H1 (cell line): ENCODE measurements at regions not wholly inside any gene's neighbourhood (a gene's known extent, or its start where the extent isn't known, plus 50 kb on each side); places are given as distances from the start of the nearest gene placed in this dataset.
A peak's percentile ranks its signal among the peaks of the same experiment; 100 is the strongest.

ENCODE experiments used
- CTCF ChIA-PET: fragments of 300-600 bp; sonication (Branson Sonifier 250); formaldehyde crosslinking; loops from one replicate; lab custom pipeline; 2021; ENCODE audit not compliant: partially characterized antibody; lab: Charles Lee
- POLR2A ChIA-PET: fragments of 300-600 bp; sonication (Branson Sonifier 250); formaldehyde crosslinking; loops from one replicate; lab custom pipeline; 2021; ENCODE audit warnings: inconsistent platforms; ENCODE audit not compliant: partially characterized antibody; lab: Charles Lee
- DNase-seq, 2 experiments: peaks; one replicate each; pipeline versions ENCODE4 v3.0.0 to v3.0.0-alpha.2; 2010 to 2022; ENCODE audit warnings: low spot score in 2 of 2, low read depth in 1 of 2, mixed read lengths in 1 of 2
- FAIRE-seq: peaks from 2 replicates; lab custom pipeline; 2011; peaks lifted over from hg19 to GRCh38; lab: Jason Lieb, UNC
- H2AFZ ChIP-seq: 2 replicates; pipeline ENCODE4 v1.8.1; 2012; ENCODE audit warnings: low read length, inconsistent platforms
- H2AK5ac ChIP-seq: 2 replicates; pipeline ENCODE4 v1.6.1; 2013; ENCODE audit warnings: low read depth, low read length
- H2BK120ac ChIP-seq: replicated peaks from 2 replicates; pipeline ENCODE3; 2013; ENCODE audit warnings: low read depth, low read length, inconsistent platforms
- H2BK12ac ChIP-seq: 2 replicates; pipeline ENCODE4 v1.6.1; 2013; ENCODE audit warnings: low read depth, low read length
- H2BK15ac ChIP-seq: 2 replicates; pipeline ENCODE4 v1.6.1; 2013; ENCODE audit warnings: low read length
- H2BK20ac ChIP-seq: 2 replicates; pipeline ENCODE4 v1.6.1; 2013; ENCODE audit warnings: low read length
- H2BK5ac ChIP-seq: 2 replicates; pipeline ENCODE4 v1.6.1; 2013; ENCODE audit warnings: low read depth, low read length
- H3K14ac ChIP-seq: 2 replicates; pipeline ENCODE4 v1.6.1; 2013; ENCODE audit warnings: inconsistent platforms; ENCODE audit not compliant: insufficient read length
- H3K18ac ChIP-seq: 2 replicates; pipeline ENCODE4 v1.6.1; 2013; ENCODE audit warnings: low read length; ENCODE audit errors: extremely low read depth
- H3K23ac ChIP-seq: 2 replicates; pipeline ENCODE4 v1.6.1; 2013; ENCODE audit warnings: inconsistent platforms; ENCODE audit not compliant: insufficient read length
- H3K23me2 ChIP-seq: 2 replicates; pipeline ENCODE4 v1.6.1; 2013; ENCODE audit warnings: low read depth, low read length
- H3K27ac ChIP-seq: 2 replicates; pipeline ENCODE4 v1.6.1; 2011; ENCODE audit warnings: low read depth, low read length, inconsistent platforms
- H3K27me3 ChIP-seq, 4 experiments: replicated peaks in 1 of 4; 1 replicate in 1 of 4; 2 replicates in 3 of 4; pipeline versions ENCODE4 v1.6.1 to v1.8.1; 2011 to 2013; ENCODE audit warnings: low read length in 3 of 4, mild to moderate bottlenecking in 3 of 4, inconsistent platforms in 2 of 4, mixed read lengths in 2 of 4, moderate library complexity in 1 of 4; ENCODE audit not compliant: control insufficient read depth in 3 of 4, insufficient read depth in 3 of 4; ENCODE audit errors: extremely low read depth in 1 of 4
- H3K36me3 ChIP-seq, 4 experiments: 2 replicates each; pipeline versions ENCODE4 v1.6.1 to v1.8.1; 2011 to 2013; ENCODE audit warnings: mild to moderate bottlenecking in 4 of 4, low read length in 3 of 4, moderate library complexity in 2 of 4, control low read depth in 1 of 4, inconsistent platforms in 1 of 4; ENCODE audit not compliant: insufficient read depth in 4 of 4, control insufficient read depth in 2 of 4
- H3K4ac ChIP-seq: replicated peaks from 2 replicates; pipeline ENCODE3; 2013; ENCODE audit warnings: low read length, low read depth, mixed read lengths, inconsistent platforms; ENCODE audit not compliant: insufficient read length
- H3K4me1 ChIP-seq, 4 experiments: replicated peaks in 1 of 4; 1 replicate in 1 of 4; 2 replicates in 3 of 4; pipeline versions ENCODE4 v1.6.1 to v1.8.1; 2011 to 2013; ENCODE audit warnings: low read length in 3 of 4, inconsistent platforms in 2 of 4, mixed read lengths in 1 of 4; ENCODE audit not compliant: insufficient read depth in 4 of 4, control insufficient read depth in 3 of 4
- H3K4me2 ChIP-seq, 2 experiments: 2 replicates each; pipeline versions ENCODE4 v1.6.1 to v1.8.1; 2011 to 2013; ENCODE audit warnings: low read depth in 2 of 2, low read length in 2 of 2, control low read depth in 1 of 2, inconsistent platforms in 1 of 2, mild to moderate bottlenecking in 1 of 2; ENCODE audit not compliant: insufficient read depth in 1 of 2
- H3K4me3 ChIP-seq, 4 experiments: fragments of 200-600, 300-600 bp in 1 of 4; sonication (generic), shearing (Covaris generic), sonication (Bioruptor Twin) in 1 of 4; 2 replicates each; pipeline versions ENCODE4 v1.5.1 to v1.8.1; 2011 to 2016; ENCODE audit warnings: low read length in 4 of 4, low read depth in 3 of 4, control low read depth in 2 of 4, inconsistent platforms in 2 of 4, mild to moderate bottlenecking in 2 of 4, mixed read lengths in 1 of 4, moderate library complexity in 1 of 4; ENCODE audit not compliant: insufficient read depth in 2 of 4; ENCODE audit errors: extremely low read depth in 1 of 4
- H3K56ac ChIP-seq: replicated peaks from 2 replicates; pipeline ENCODE3; 2013; ENCODE audit warnings: low read depth, mild to moderate bottlenecking, mixed read lengths, low read length, inconsistent platforms; ENCODE audit not compliant: insufficient read length
- H3K79me1 ChIP-seq: 2 replicates; pipeline ENCODE4 v1.6.1; 2013; ENCODE audit warnings: low read depth, low read length, control low read depth
- H3K79me2 ChIP-seq, 2 experiments: 2 replicates each; pipeline versions ENCODE4 v1.6.1 to v1.8.1; 2012 to 2013; ENCODE audit warnings: low read length in 2 of 2, mild to moderate bottlenecking in 2 of 2, inconsistent platforms in 1 of 2; ENCODE audit not compliant: insufficient read depth in 2 of 2, control insufficient read depth in 1 of 2
- H3K9ac ChIP-seq, 4 experiments: replicated peaks in 1 of 4; 1 replicate in 1 of 4; 2 replicates in 3 of 4; pipeline versions ENCODE4 v1.6.1 to v1.8.1; 2011 to 2013; ENCODE audit warnings: low read depth in 3 of 4, low read length in 3 of 4, control low read depth in 2 of 4, mild to moderate bottlenecking in 2 of 4, moderate library complexity in 2 of 4, inconsistent platforms in 1 of 4; ENCODE audit errors: extremely low read depth in 1 of 4
- H3K9me3 ChIP-seq, 2 experiments: 2 replicates each; pipeline versions ENCODE4 v1.6.1 to v1.8.1; 2012 to 2013; ENCODE audit warnings: mild to moderate bottlenecking in 2 of 2, moderate library complexity in 2 of 2, control low read depth in 1 of 2, inconsistent platforms in 1 of 2, low read depth in 1 of 2, low read length in 1 of 2, mixed read lengths in 1 of 2; ENCODE audit not compliant: insufficient read depth in 2 of 2
- H4K20me1 ChIP-seq, 2 experiments: replicated peaks in 1 of 2; 2 replicates each; pipeline versions ENCODE3 to v1.8.1; 2011 to 2013; ENCODE audit warnings: inconsistent platforms in 2 of 2, low read length in 2 of 2, mild to moderate bottlenecking in 1 of 2; ENCODE audit not compliant: insufficient read depth in 2 of 2, control insufficient read depth in 1 of 2
- H4K5ac ChIP-seq: 2 replicates; pipeline ENCODE4 v1.6.1; 2013; ENCODE audit warnings: low read length, low read depth, mixed read lengths, inconsistent platforms; ENCODE audit not compliant: insufficient read length
- H4K8ac ChIP-seq: 2 replicates; pipeline ENCODE4 v1.8.0; 2013; ENCODE audit warnings: mild to moderate bottlenecking, moderate library complexity, low read length, inconsistent platforms; ENCODE audit not compliant: insufficient read depth; ENCODE audit errors: extremely low read depth
- H4K91ac ChIP-seq: replicated peaks from 2 replicates; pipeline ENCODE3; 2013; ENCODE audit warnings: low read length, mixed read lengths, inconsistent platforms; ENCODE audit not compliant: insufficient read length
- JUND ChIP-seq: IDR thresholded peaks from 2 replicates; pipeline ENCODE4 v1.6.1; 2011; ENCODE audit warnings: mild to moderate bottlenecking, improper control_type of control experiment, low read length
- KDM4A ChIP-seq: IDR thresholded peaks from one replicate; pipeline ENCODE4 v1.7.1; 2012; ENCODE audit warnings: low read depth, mild to moderate bottlenecking, moderate library complexity, low read length, inconsistent platforms; ENCODE audit not compliant: severe bottlenecking
- KDM5A ChIP-seq: fragments of 200-600 bp; IDR thresholded peaks from 2 replicates; pipeline ENCODE4 v1.7.1; 2012; ENCODE audit warnings: mild to moderate bottlenecking, low read length, inconsistent platforms, mixed read lengths
- SAP30 ChIP-seq: fragments of 300-600 bp; sonication (generic); IDR thresholded peaks from 2 replicates; pipeline ENCODE4 v1.7.1; 2012; ENCODE audit warnings: low read length, moderate library complexity, mild to moderate bottlenecking, inconsistent platforms; ENCODE audit not compliant: insufficient read depth, insufficient replicate concordance
- WGBS, 2 experiments: shearing (Covaris generic) in 1 of 2; methylation state at CpG; one replicate each; pipeline versions ENCODE4 v1.1.6 to v1.1.7; 2013 to 2015; ENCODE audit warnings: low lambda C conversion rate in 2 of 2, mixed read lengths in 2 of 2, inconsistent platforms in 1 of 2, low coverage in 1 of 2, missing lambda C conversion rate in 1 of 2; ENCODE audit not compliant: insufficient replicate concordance in 2 of 2, insufficient coverage in 1 of 2, insufficient read length in 1 of 2; ENCODE audit errors: extremely low coverage in 1 of 2, missing lambda C conversion rate in 1 of 2; 5-methylcytosine and 5-hydroxymethylcytosine counted together

DNA sequence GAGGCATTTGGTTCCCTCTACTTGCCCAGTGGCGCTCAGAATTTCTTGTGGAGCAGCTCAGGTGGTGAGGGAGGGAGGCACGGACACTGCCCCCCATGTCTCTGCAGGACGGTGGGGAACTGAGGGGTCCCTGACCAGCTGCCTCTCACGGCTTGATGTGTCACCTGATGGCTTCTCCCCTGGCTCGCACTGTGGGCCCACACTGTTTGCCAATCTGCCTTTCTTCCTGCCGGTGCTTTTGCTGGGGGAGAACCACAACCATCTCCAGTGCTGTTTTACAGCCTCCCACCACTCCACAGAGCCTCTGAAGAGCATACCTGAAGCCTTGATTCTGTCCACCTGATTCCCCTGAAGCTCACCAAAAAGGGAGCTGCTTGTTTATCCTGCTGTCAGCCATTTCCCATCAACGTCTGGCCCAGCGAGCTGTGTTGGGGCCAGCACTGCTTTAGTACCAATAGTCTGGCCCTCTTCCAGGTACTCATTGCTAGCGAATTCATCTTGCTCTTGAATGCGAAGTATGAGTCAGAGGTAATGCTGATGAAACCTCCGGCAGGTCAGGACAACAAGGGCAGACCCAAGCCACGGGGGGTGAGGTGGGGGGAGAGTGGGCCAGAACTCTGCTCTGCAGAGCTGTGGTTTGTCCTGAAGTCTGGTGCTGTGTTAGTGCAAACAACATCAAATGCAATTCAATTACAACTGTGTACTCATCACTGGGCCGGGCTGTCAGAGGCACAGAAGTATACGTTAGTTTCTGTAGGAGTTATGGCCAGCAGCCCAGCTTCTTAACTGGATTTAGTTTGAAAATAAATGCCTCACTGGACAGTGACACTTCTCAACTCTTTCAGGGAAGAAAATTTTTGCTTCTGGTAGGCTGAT is 208.3 kb upstream of the JADE1 start:
- Histone ChIP-seq H3K27me3 (no peaks in the 10 kb centered on the region), H2AFZ (peak overlapping the region; percentile 90), H3K18ac (peak overlapping the region; percentile 62; the same call in 1 of the 2 replicates), H3K4me2 (no peak overlapping the region), H3K23ac (no peak overlapping the region), H2BK5ac (peak overlapping the region; percentile 67; the same call in 1 of the 2 replicates), H3K9me3 (no peaks in the 10 kb centered on the region), H2BK20ac (peak overlapping the region; percentile 18; the same call in 1 of the 2 replicates), H3K27ac (no peak overlapping the region), H2BK12ac (peak overlapping the region; percentile 86), H3K4me1 (peaks cover 0 to 5% (median under 1%) of the 10 kb centered on the region in 4 experiments; a peak in 3 of 7 replicates), H3K79me1 (no peaks in the 10 kb centered on the region), H4K91ac (peak overlapping the region; percentile 49), H4K8ac (no peak overlapping the region), H2AK5ac (no peak overlapping the region), H3K36me3 (no peaks in the 10 kb centered on the region), H3K4me3 (no peak overlapping the region), H4K20me1 (no peaks in the 10 kb centered on the region), H2BK120ac (peak overlapping the region; percentile 19), H3K79me2 (no peaks in the 10 kb centered on the region), H4K5ac (no peak overlapping the region), H3K9ac (no peak overlapping the region), H3K23me2 (no peaks in the 10 kb centered on the region), H2BK15ac (no peak overlapping the region; the same call in 1 of the 2 replicates), H3K14ac (no peak overlapping the region), H3K56ac (no peak overlapping the region), H3K4ac (no peak overlapping the region)
- DNase-seq (peak; percentile 40 to 44), FAIRE-seq (no peak)
- ChIA-PET POLR2A (interaction anchor here (1.0 to 1.5 kb wide), 4 partner anchors 10 to 211 kb away, joined by 3 to 4 read pairs (median 3); partner anchors contain the start of gene JADE1), CTCF (interaction anchor here (0.6 to 2.0 kb wide), 9 partner anchors 15 to 207 kb away, joined by 3 to 11 read pairs (median 6); partner anchors contain the start of gene JADE1)
- TF ChIP-seq KDM5A: no peak
- 0 out of 2 replicates have a peak, but pooled peaks have one; percentile 17 for TF ChIP-seq JUND
- no peak for TF ChIP-seq SAP30
- no peak for TF ChIP-seq KDM4A
- WGBS, 2 experiments: 83% methylated on average over 11 of the region's 14 CpGs; no CpG with 5 or more reads in 1 of the 2 experiments
